HCT116 (cell line): ENCODE measurements at regions not wholly inside any gene's neighbourhood (a gene's known extent, or its start where the extent isn't known, plus 50 kb on each side); places are given as distances from the start of the nearest gene placed in this dataset.

Experiments used
- CTCF ChIP-seq, 3 experiments: fragments of 200-600 bp in 1 of 3; sonication (generic) in 1 of 3; IDR thresholded peaks in 2 of 3; conservative IDR thresholded peaks in 1 of 3; 2 replicates each; pipeline ENCODE4 v1.5.1; 2012 to 2017; ENCODE audit warnings: low read depth in 2 of 3, low read length in 2 of 3, antibody characterized with exemption in 1 of 3, borderline replicate concordance in 1 of 3, control low read depth in 1 of 3, mild to moderate bottlenecking in 1 of 3, mixed read lengths in 1 of 3, mixed run types in 1 of 3, moderate library complexity in 1 of 3; ENCODE audit not compliant: insufficient read depth in 1 of 3
- EZH2 ChIP-seq: fragments of 200-600 bp; sonication (generic); IDR thresholded peaks from 2 replicates; pipeline ENCODE4 v1.6.1; 2017; ENCODE audit warnings: antibody characterized with exemption, mixed run types
- EZH2phosphoT487 ChIP-seq: fragments of 200-600 bp; IDR thresholded peaks from 2 replicates; pipeline ENCODE4 v1.6.1; 2018; ENCODE audit warnings: antibody characterized with exemption, borderline replicate concordance
- MAX ChIP-seq: IDR thresholded peaks from 2 replicates; pipeline ENCODE4 v1.6.1; 2012
- POLR2A ChIP-seq: IDR thresholded peaks from 2 replicates; pipeline ENCODE4 v1.7.0; 2011; ENCODE audit warnings: borderline replicate concordance; ENCODE audit not compliant: insufficient read depth, insufficient read length; ENCODE audit errors: extremely low read depth
- POLR2AphosphoS5 ChIP-seq: IDR thresholded peaks from 2 replicates; pipeline ENCODE4 v1.6.1; 2011; ENCODE audit warnings: mild to moderate bottlenecking, low read depth, low read length, moderate library complexity
- RAD21 ChIP-seq: IDR thresholded peaks from 2 replicates; pipeline ENCODE4 v1.6.1; 2012; ENCODE audit warnings: low read depth, mild to moderate bottlenecking
- REST ChIP-seq: IDR thresholded peaks from 2 replicates; pipeline ENCODE4 v1.6.1; 2012; ENCODE audit warnings: low read depth
- SIN3A ChIP-seq: IDR thresholded peaks from 2 replicates; pipeline ENCODE4 v1.6.1; 2012; ENCODE audit warnings: low read depth
- SP1 ChIP-seq: IDR thresholded peaks from 2 replicates; pipeline ENCODE4 v1.6.1; 2012; ENCODE audit warnings: low read depth
- TCF7L2 ChIP-seq: IDR thresholded peaks from 2 replicates; pipeline ENCODE4 v1.7.0; 2011; ENCODE audit warnings: borderline replicate concordance, inconsistent platforms; ENCODE audit not compliant: insufficient read depth, insufficient read length; ENCODE audit errors: extremely low read depth
- ZNF274 ChIP-seq: fragments of 200-500 bp; sonication (Bioruptor generic); IDR thresholded peaks from 2 replicates; pipeline ENCODE4 v1.6.1; 2014; ENCODE audit warnings: mild to moderate bottlenecking, low read depth, low read length, inconsistent platforms

GRCh38 chr1:95657248-95657647 is 423.2 kb downstream of the RWDD3 start:
- no peak for TF ChIP-seq RAD21
- TF ChIP-seq SP1, result no peak
- no peak for TF ChIP-seq POLR2A
- no peak for TF ChIP-seq POLR2AphosphoS5
- no peak for TF ChIP-seq CTCF (IDR thresholded peaks at IDR 0.05 in 2 of 3, conservative IDR thresholded peaks at IDR 0.05 in 1 of 3; ENCODE audit: borderline replicate concordance in 1 of 3, insufficient read depth in 1 of 3, low read depth in 2 of 3, low read length in 2 of 3)
- TF ChIP-seq TCF7L2, result no peak
- TF ChIP-seq EZH2, result no peak
- TF ChIP-seq EZH2phosphoT487, result no peak
- TF ChIP-seq ZNF274, result no peak
- TF ChIP-seq MAX, result no peak
- TF ChIP-seq REST, result no peak
- TF ChIP-seq SIN3A, result no peak
